Osteoblast (primary cell): ENCODE measurements at regions not wholly inside any gene's neighbourhood (a gene's known extent, or its start where the extent isn't known, plus 50 kb on each side); places are given as distances from the start of the nearest gene placed in this dataset.

ENCODE experiments used
- DNase-seq: peaks from one replicate; pipeline ENCODE4 v3.0.0; 2011; ENCODE audit warnings: low spot score, mixed read lengths; ENCODE audit not compliant: insufficient read length; ENCODE audit errors: missing footprints
- H2AFZ ChIP-seq: 2 replicates; pipeline ENCODE4 v1.6.0; 2011; ENCODE audit warnings: mild to moderate bottlenecking, low read length
- H3K27ac ChIP-seq: 2 replicates; pipeline ENCODE4 v1.5.1; 2011; ENCODE audit warnings: mild to moderate bottlenecking, low read depth, low read length, moderate library complexity
- H3K27me3 ChIP-seq: 2 replicates; pipeline ENCODE4 v1.6.0; 2012; ENCODE audit warnings: mild to moderate bottlenecking, control low read depth, inconsistent platforms, low read length, moderate library complexity; ENCODE audit not compliant: insufficient read depth
- H3K36me3 ChIP-seq: 2 replicates; pipeline ENCODE4 v1.5.1; 2011; ENCODE audit warnings: mild to moderate bottlenecking, low read length, control low read depth, moderate library complexity; ENCODE audit not compliant: insufficient read depth
- H3K4me1 ChIP-seq: 2 replicates; pipeline ENCODE4 v1.5.1; 2011; ENCODE audit warnings: mild to moderate bottlenecking, low read length, control low read depth, moderate library complexity; ENCODE audit not compliant: insufficient read depth
- H3K4me2 ChIP-seq: 2 replicates; pipeline ENCODE4 v1.6.0; 2011; ENCODE audit warnings: mild to moderate bottlenecking, low read length; ENCODE audit not compliant: insufficient read depth
- H3K4me3 ChIP-seq: fragments of 200-600 bp; sonication (generic); 3 replicates; pipeline ENCODE4 v1.5.1; 2012; ENCODE audit warnings: mild to moderate bottlenecking, low read length, inconsistent platforms; ENCODE audit not compliant: insufficient read depth
- H3K79me2 ChIP-seq: 2 replicates; pipeline ENCODE4 v1.6.0; 2012; ENCODE audit warnings: mild to moderate bottlenecking, low read length, control low read depth, inconsistent platforms; ENCODE audit not compliant: insufficient read depth
- H3K9me3 ChIP-seq: 2 replicates; pipeline ENCODE4 v1.5.1; 2011; ENCODE audit warnings: low read depth, low read length, control low read depth
- H4K20me1 ChIP-seq: 2 replicates; pipeline ENCODE4 v1.6.0; 2012; ENCODE audit warnings: mild to moderate bottlenecking, low read length, control low read depth; ENCODE audit not compliant: insufficient read depth
- TF ChIP-seq, protein P1 (sequence below): IDR thresholded peaks from 2 replicates; pipeline ENCODE4 v1.5.1; 2011; ENCODE audit warnings: mild to moderate bottlenecking, low read depth, low read length, moderate library complexity; ENCODE audit errors: extremely low read depth

DNA sequence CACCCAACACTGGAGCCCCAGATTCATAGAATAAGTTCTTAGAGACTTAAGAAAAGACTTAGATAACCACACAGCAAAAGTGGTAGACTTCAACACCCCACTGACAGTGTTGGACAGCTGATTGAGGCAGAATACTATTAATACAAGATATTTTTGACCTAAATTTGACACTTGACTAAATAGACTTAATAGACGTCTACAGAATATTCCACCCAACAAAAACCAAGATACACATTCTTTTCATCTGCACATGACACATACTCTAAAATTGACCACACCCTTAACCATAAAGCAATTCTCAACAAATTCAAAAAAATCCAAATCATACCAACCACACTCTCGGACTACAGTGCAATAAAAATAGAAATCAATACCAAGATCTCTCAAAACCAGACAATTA is 179.8 kb upstream of the TPM1 start:
- H4K20me1 ChIP-seq = no peaks in the 10 kb centered on the region
- no peaks in the 10 kb centered on the region for H3K36me3 ChIP-seq
- DNase-seq = no peak
- no peak overlapping the region for H3K4me3 ChIP-seq
- H3K27me3 ChIP-seq = no peaks in the 10 kb centered on the region
- TF ChIP-seq, protein P1, sequence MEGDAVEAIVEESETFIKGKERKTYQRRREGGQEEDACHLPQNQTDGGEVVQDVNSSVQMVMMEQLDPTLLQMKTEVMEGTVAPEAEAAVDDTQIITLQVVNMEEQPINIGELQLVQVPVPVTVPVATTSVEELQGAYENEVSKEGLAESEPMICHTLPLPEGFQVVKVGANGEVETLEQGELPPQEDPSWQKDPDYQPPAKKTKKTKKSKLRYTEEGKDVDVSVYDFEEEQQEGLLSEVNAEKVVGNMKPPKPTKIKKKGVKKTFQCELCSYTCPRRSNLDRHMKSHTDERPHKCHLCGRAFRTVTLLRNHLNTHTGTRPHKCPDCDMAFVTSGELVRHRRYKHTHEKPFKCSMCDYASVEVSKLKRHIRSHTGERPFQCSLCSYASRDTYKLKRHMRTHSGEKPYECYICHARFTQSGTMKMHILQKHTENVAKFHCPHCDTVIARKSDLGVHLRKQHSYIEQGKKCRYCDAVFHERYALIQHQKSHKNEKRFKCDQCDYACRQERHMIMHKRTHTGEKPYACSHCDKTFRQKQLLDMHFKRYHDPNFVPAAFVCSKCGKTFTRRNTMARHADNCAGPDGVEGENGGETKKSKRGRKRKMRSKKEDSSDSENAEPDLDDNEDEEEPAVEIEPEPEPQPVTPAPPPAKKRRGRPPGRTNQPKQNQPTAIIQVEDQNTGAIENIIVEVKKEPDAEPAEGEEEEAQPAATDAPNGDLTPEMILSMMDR = no peak
- no peaks in the 10 kb centered on the region for H3K9me3 ChIP-seq
- H3K4me2 ChIP-seq = no peak overlapping the region
- no peaks in the 10 kb centered on the region for H3K4me1 ChIP-seq
- no peak overlapping the region for H3K27ac ChIP-seq
- H2AFZ ChIP-seq = no peak overlapping the region
- no peaks in the 10 kb centered on the region for H3K79me2 ChIP-seq

DNA sequence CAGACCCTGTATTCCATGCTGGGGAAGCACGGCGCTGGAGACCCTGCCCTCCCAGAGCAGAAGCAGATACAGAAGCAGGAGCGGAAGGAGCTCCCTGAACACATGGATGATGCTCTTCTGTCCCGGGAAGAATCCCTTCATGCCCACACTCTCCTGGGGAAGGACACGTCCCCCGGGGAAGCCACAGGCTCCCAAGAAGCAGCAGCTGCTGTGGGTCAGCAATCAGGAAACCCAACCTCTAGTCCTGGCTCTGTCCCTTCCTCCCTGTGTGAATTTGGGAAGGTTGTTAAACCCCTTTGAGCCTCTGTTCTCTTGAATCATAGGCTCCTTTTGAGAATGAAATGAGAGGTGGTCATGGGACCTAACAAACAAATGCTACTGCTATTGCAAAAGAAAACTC is 176.2 kb upstream of the TPM1 start:
- Histone ChIP-seq H2AFZ (no peak overlapping the region), H3K4me1 (no peaks in the 10 kb centered on the region), H3K9me3 (no peaks in the 10 kb centered on the region), H3K36me3 (no peaks in the 10 kb centered on the region), H3K27ac (no peak overlapping the region), H3K4me3 (no peak overlapping the region), H3K79me2 (no peaks in the 10 kb centered on the region), H3K4me2 (no peak overlapping the region), H4K20me1 (no peaks in the 10 kb centered on the region), H3K27me3 (no peaks in the 10 kb centered on the region)
- TF ChIP-seq, protein P1 = no peak
- no peak for DNase-seq

- Histone ChIP-seq H3K4me3 (no peak overlapping the region), H3K27ac (no peak overlapping the region), H3K4me1 (no peaks in the 10 kb centered on the region), H3K27me3 (no peaks in the 10 kb centered on the region), H2AFZ (no peak overlapping the region), H3K36me3 (no peaks in the 10 kb centered on the region), H3K79me2 (no peaks in the 10 kb centered on the region), H3K4me2 (no peak overlapping the region), H3K9me3 (no peaks in the 10 kb centered on the region), H4K20me1 (no peaks in the 10 kb centered on the region)
- DNase-seq = no peak
- TF ChIP-seq, protein P1 = no peak
Measured at GRCh38 chr15:62867844-62868243, 174.7 kb upstream of the TPM1 start.

GRCh38 chr15:62868507-62868906 is 174.0 kb upstream of the TPM1 start:
- DNase-seq = no peak
- no peaks in the 10 kb centered on the region for H3K79me2 ChIP-seq
- no peaks in the 10 kb centered on the region for H3K9me3 ChIP-seq
- H3K4me2 ChIP-seq = no peak overlapping the region
- no peaks in the 10 kb centered on the region for H3K36me3 ChIP-seq
- peaks cover 5% of the 10 kb centered on the region for H3K4me1 ChIP-seq
- H4K20me1 ChIP-seq = no peaks in the 10 kb centered on the region
- no peak overlapping the region for H3K4me3 ChIP-seq
- H3K27ac ChIP-seq = no peak overlapping the region
- H2AFZ ChIP-seq = no peak overlapping the region
- no peaks in the 10 kb centered on the region for H3K27me3 ChIP-seq
- TF ChIP-seq, protein P1 = no peak
